GM12874 (cell line): ENCODE measurements at regions not wholly inside any gene's neighbourhood (a gene's known extent, or its start where the extent isn't known, plus 50 kb on each side); places are given as distances from the start of the nearest gene placed in this dataset.

Source experiments
- CTCF ChIP-seq: IDR thresholded peaks from 2 replicates; pipeline ENCODE4 v1.5.1; 2011; ENCODE audit warnings: low read depth, mild to moderate bottlenecking, control low read depth, low read length, moderate library complexity; ENCODE audit not compliant: insufficient read depth

- no peak for TF ChIP-seq CTCF
These were observed 496.4 kb downstream of the BRD1 start for GRCh38 chr22:49331223-49331815.

- TF ChIP-seq CTCF, result no peak
These were observed 497.1 kb downstream of the BRD1 start for GRCh38 chr22:49330421-49331222.

DNA sequence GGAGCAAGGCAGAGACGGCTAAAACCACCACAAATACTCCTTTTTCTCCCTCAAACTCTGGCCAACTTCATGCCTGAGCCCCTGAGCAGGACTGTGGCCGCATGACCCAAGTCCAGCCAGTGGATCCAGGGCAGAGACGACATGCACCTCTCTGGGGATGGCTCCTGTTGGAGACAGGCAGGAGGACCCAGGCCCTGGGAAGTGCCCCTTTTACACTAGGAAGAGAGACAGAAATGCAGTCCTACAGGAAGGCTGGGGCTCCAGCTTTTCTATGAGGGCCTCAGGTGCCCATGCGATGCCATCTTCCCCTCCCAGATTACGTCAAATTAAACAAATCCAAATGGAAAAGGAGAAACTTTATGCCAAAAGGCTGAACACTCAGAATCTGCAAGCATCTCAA lies 498.0 kb downstream of the BRD1 start:
- TF ChIP-seq CTCF, result no peak

GRCh38 chr22:49328630-49329405 lies 498.9 kb downstream of the BRD1 start:
- no peak for TF ChIP-seq CTCF

- TF ChIP-seq CTCF, result no peak
These were observed 499.6 kb downstream of the BRD1 start for GRCh38 chr22:49328118-49328475.

- TF ChIP-seq CTCF, result no peak
These were observed 500.1 kb downstream of the BRD1 start for GRCh38 chr22:49327411-49328117.

- no peak for TF ChIP-seq CTCF
These were observed 501.1 kb downstream of the BRD1 start for GRCh38 chr22:49326558-49326957.
